Gastroesophageal sphincter (tissue), 3 donors: ENCODE measurements at regions not wholly inside any gene's neighbourhood (a gene's known extent, or its start where the extent isn't known, plus 50 kb on each side); places are given as distances from the start of the nearest gene placed in this dataset.

Experiments
- CTCF ChIP-seq, 4 experiments: fragments of 200-600 bp in 2 of 4; fragments of 450-650 bp in 2 of 4; sonication (generic) in 1 of 4; IDR thresholded peaks; one replicate each; pipeline ENCODE4 v1.5.1; 2017 to 2019; ENCODE audit warnings: antibody characterized with exemption in 4 of 4, mild to moderate bottlenecking in 2 of 4, moderate library complexity in 2 of 4
- EP300 ChIP-seq: sonication (generic); formaldehyde crosslinking; IDR thresholded peaks from one replicate; pipeline ENCODE4 v1.6.1; 2017; ENCODE audit warnings: antibody characterized with exemption, mild to moderate bottlenecking
- POLR2A ChIP-seq, 2 donors: fragments of 450-650 bp; IDR thresholded peaks; one replicate each; pipeline ENCODE4 v1.6.1; 2017; ENCODE audit warnings: antibody characterized with exemption in 2 of 2, mild to moderate bottlenecking in 2 of 2, moderate library complexity in 1 of 2

GRCh38 chr2:185128346-185128745 is 530.0 kb downstream of the ZNF804A start:
- TF ChIP-seq CTCF (IDR thresholded peaks at IDR 0.05) (no peak), POLR2A (IDR thresholded peaks at IDR 0.05) (no peak), EP300 (no peak)
